Activated CD4-positive, alpha-beta T cell treated with anti-CD3 and anti-CD28 coated beads, Interleukin-2, amount 10 ng/mL, durations not matched to agents 24 days and 14 days (primary cell): ENCODE measurements at regions not wholly inside any gene's neighbourhood (a gene's known extent, or its start where the extent isn't known, plus 50 kb on each side); places are given as distances from the start of the nearest gene placed in this dataset.
"Not testable (repeated sequence)": the region's sequence is repeated elsewhere in the genome, so short reads cannot be mapped to it uniquely, and the experiment has no call there.

Experiments used
- DNase-seq: peaks from one replicate; pipeline ENCODE4 v3.0.0; 2022
- H3K27ac Mint-ChIP-seq: one replicate; pipeline ENCODE4 v1.8.0; 2022; ENCODE audit warnings: mild to moderate bottlenecking, mixed read lengths
- H3K27me3 Mint-ChIP-seq: one replicate; pipeline ENCODE4 v1.8.0; 2022; ENCODE audit warnings: mixed read lengths
- H3K36me3 Mint-ChIP-seq: one replicate; pipeline ENCODE4 v1.8.0; 2022; ENCODE audit warnings: low read depth, mild to moderate bottlenecking, mixed read lengths
- H3K4me1 Mint-ChIP-seq: one replicate; pipeline ENCODE4 v1.8.0; 2021; ENCODE audit warnings: mixed read lengths
- H3K4me3 Mint-ChIP-seq: one replicate; pipeline ENCODE4 v1.8.0; 2022; ENCODE audit warnings: mild to moderate bottlenecking, moderate library complexity, mixed read lengths
- H3K9me3 Mint-ChIP-seq: one replicate; pipeline ENCODE4 v1.8.0; 2021; ENCODE audit warnings: mixed read lengths
- intact Hi-C: fragments of 100-400 bp; cut with micrococcal nuclease; formaldehyde crosslinking; loops from one replicate; pipeline ENCODE4 v1.15.1; 2023

DNA sequence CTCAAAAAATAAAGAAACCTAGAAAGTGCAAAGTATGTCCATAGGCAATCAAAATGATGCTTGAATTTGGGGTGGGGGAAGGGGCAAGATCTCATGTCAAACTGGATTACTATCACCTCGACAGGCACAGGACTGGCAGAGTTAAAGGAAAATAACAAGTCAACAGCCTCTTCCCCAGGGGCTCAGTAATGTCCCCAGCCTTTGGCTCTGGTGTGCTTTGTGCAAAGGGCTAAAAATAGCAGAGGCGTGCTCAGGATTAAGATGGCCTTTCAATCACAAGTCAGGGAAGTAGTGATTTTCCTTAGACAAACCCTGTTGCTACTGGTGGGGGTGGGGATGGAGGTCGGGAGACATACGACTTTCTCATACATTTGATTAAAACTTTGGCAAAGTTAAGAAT, 63.5 kb upstream of the OLIG2 start:
- H3K4me3 Mint-ChIP-seq: no peak overlapping the region
- H3K27ac Mint-ChIP-seq: no peak overlapping the region
- no peaks in the 10 kb centered on the region for H3K9me3 Mint-ChIP-seq
- H3K4me1 Mint-ChIP-seq: no peaks in the 10 kb centered on the region
- no peak for DNase-seq
- no peaks in the 10 kb centered on the region for H3K36me3 Mint-ChIP-seq
- intact Hi-C loops: no loop called here
- peaks cover 28% of the 10 kb centered on the region for H3K27me3 Mint-ChIP-seq

DNA sequence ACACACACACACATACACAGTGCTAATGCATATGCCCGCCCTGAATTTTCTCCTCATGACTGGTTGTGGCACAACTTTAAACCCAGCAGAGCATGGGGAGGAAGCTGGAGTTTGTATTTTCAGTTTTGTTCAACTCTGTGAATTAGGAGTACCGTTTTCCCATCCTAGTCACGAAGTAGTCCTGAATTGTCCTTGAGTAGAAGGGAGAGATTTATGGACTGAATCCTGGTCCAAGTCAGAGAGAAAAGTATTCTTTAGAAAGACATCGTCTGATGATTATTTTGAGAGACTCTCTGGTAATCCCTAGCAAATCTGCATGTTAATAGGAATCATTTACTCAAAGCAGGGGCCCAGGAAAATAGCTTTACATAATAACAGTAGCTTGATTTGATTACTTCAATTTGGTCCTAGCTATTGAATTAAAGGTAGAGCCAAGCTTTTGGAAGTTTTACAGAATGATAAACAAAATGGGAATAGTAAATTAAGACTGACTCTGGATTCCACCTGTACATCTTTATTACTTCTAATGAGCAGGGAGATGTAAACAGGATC, 60.5 kb upstream of the OLIG2 start:
- no peaks in the 10 kb centered on the region for H3K36me3 Mint-ChIP-seq
- H3K9me3 Mint-ChIP-seq: no peaks in the 10 kb centered on the region
- H3K27ac Mint-ChIP-seq: no peak overlapping the region
- no peaks in the 10 kb centered on the region for H3K4me1 Mint-ChIP-seq
- H3K27me3 Mint-ChIP-seq: peaks cover 29% of the 10 kb centered on the region
- DNase-seq: no peak
- no peak overlapping the region for H3K4me3 Mint-ChIP-seq
- intact Hi-C loops: no loop called here

DNA sequence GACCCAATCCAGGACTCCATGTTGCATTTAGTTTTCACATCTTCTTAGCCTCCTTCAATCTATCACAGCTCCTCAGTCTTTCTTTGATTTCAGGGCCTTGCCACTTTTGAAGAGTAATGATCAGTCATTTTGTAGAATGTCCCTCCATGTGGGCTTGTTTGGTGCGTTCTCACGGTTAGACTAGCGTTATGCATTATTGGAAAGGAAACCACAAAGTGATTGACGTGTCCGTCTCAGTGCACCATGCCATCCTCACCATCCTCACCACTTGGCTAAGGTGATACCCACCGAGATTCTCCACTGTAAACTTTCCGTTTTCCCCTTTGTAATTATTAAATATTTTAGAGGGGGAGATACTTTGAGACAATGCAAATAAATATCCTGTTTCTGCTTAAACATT, 59.6 kb upstream of the OLIG2 start:
- no peaks in the 10 kb centered on the region for H3K36me3 Mint-ChIP-seq
- peaks cover 23% of the 10 kb centered on the region for H3K27me3 Mint-ChIP-seq
- DNase-seq: no peak
- H3K4me1 Mint-ChIP-seq: no peaks in the 10 kb centered on the region
- H3K27ac Mint-ChIP-seq: no peak overlapping the region
- H3K4me3 Mint-ChIP-seq: no peak overlapping the region
- intact Hi-C loops: no loop called here
- H3K9me3 Mint-ChIP-seq: no peaks in the 10 kb centered on the region

GRCh38 chr21:32968103-32968502, 57.6 kb upstream of the OLIG2 start:
- intact Hi-C loops, H3K4me3 Mint-ChIP-seq, H3K4me1 Mint-ChIP-seq, H3K27ac Mint-ChIP-seq, DNase-seq, H3K9me3 Mint-ChIP-seq, H3K36me3 Mint-ChIP-seq: not testable (repeated sequence)
- H3K27me3 Mint-ChIP-seq: peaks cover 16% of the 10 kb centered on the region

- intact Hi-C loops: no loop called here
- no peaks in the 10 kb centered on the region for H3K36me3 Mint-ChIP-seq
- DNase-seq: no peak
- H3K4me3 Mint-ChIP-seq: no peak overlapping the region
- no peak overlapping the region for H3K27ac Mint-ChIP-seq
- H3K4me1 Mint-ChIP-seq: no peaks in the 10 kb centered on the region
- H3K9me3 Mint-ChIP-seq: no peaks in the 10 kb centered on the region
- peaks cover 10% of the 10 kb centered on the region for H3K27me3 Mint-ChIP-seq
These were observed 51.1 kb upstream of the OLIG2 start for GRCh38 chr21:32974653-32975052.

DNA sequence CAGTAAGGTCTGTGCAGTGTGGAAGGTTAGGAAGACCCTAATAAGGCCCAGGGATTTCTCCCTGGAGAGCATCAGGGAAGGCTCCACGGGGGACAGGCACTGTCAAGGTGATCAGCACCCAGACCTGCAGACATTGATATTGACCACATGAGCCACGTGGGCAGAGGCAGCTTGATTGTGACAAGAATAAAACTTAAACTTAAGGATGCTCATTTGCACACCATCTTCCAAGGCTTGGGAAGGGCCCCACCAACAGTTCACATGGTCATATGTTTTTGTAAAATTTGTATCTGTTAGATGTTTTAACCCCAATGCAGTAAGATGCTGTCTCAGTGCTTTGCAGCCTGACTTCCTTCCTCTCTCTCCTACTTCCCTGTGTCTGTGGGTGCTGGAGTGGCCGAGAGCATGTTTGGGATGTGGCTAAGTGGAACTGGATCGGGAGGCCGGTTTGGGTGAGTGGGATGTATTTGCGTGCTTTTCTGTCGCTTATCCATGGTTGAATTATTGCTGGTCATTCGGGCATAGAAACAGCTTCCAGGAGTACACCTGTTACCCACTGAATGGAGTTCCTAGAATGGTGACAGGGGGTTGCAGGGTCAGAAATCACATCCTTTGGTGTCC, 49.8 kb upstream of the OLIG2 start:
- H3K36me3 Mint-ChIP-seq: no peaks in the 10 kb centered on the region
- intact Hi-C loops: no loop called here
- DNase-seq: no peak
- no peak overlapping the region for H3K4me3 Mint-ChIP-seq
- H3K27me3 Mint-ChIP-seq: peaks cover 11% of the 10 kb centered on the region
- H3K9me3 Mint-ChIP-seq: no peaks in the 10 kb centered on the region
- H3K4me1 Mint-ChIP-seq: no peaks in the 10 kb centered on the region
- H3K27ac Mint-ChIP-seq: no peak overlapping the region
